ENCODE measurements at regions not wholly inside any gene's neighbourhood (a gene's known extent, or its start where the extent isn't known, plus 50 kb on each side); places are given as distances from the start of the nearest gene placed in this dataset.

- Histone ChIP-seq H3K27ac (peak overlapping the region in 1 of 2 donors; percentile 10), H3K4me3 (no peak overlapping the region), H3K9me3 (no peaks in the 10 kb centered on the region), H3K4me1 (peaks cover 0 to 4% of the 10 kb centered on the region in 2 donors), H3K36me3 (no peaks in the 10 kb centered on the region), H3K27me3 (no peaks in the 10 kb centered on the region)
- intact Hi-C loops (cut with DNase I), result no loop called here
- no peak for TF ChIP-seq CTCF (IDR thresholded peaks at IDR 0.05)
- no peak for DNase-seq (ENCODE audit: low spot score in 2 of 2)
Observed at GRCh38 chr10:36336315-36336714, 694.2 kb upstream of the FZD8 start.

- H3K4me3 ChIP-seq, result no peak overlapping the region
- intact Hi-C loops (cut with DNase I), result no loop called here
- H3K4me1 ChIP-seq, result peaks cover 0 to 4% of the 10 kb centered on the region in 2 donors
- TF ChIP-seq CTCF (IDR thresholded peaks at IDR 0.05), result no peak
- no peaks in the 10 kb centered on the region for H3K27me3 ChIP-seq
- DNase-seq (ENCODE audit: low spot score in 2 of 2), result no peak
- H3K36me3 ChIP-seq, result no peaks in the 10 kb centered on the region
- H3K9me3 ChIP-seq, result no peaks in the 10 kb centered on the region
- no peak overlapping the region for H3K27ac ChIP-seq
Observed at GRCh38 chr10:36333446-36333845, 691.4 kb upstream of the FZD8 start.

GRCh38 chr10:36332926-36333325 lies 690.8 kb upstream of the FZD8 start:
- H3K4me3 ChIP-seq, result no peak overlapping the region
- no peak for TF ChIP-seq CTCF (IDR thresholded peaks at IDR 0.05)
- peaks cover 0 to 4% of the 10 kb centered on the region in 2 donors for H3K4me1 ChIP-seq
- no peaks in the 10 kb centered on the region for H3K27me3 ChIP-seq
- H3K9me3 ChIP-seq, result no peaks in the 10 kb centered on the region
- H3K36me3 ChIP-seq, result no peaks in the 10 kb centered on the region
- no peak overlapping the region for H3K27ac ChIP-seq
- DNase-seq (ENCODE audit: low spot score in 2 of 2), result no peak
- intact Hi-C loops (cut with DNase I), result no loop called here

GRCh38 chr10:36331121-36331520 lies 689.0 kb upstream of the FZD8 start:
- Histone ChIP-seq H3K27ac (no peak overlapping the region), H3K27me3 (no peaks in the 10 kb centered on the region), H3K9me3 (no peaks in the 10 kb centered on the region), H3K4me1 (peaks cover 0 to 4% of the 10 kb centered on the region in 2 donors), H3K4me3 (no peak overlapping the region), H3K36me3 (no peaks in the 10 kb centered on the region)
- DNase-seq (ENCODE audit: low spot score in 2 of 2), result no peak
- intact Hi-C loops (cut with DNase I), result no loop called here
- TF ChIP-seq CTCF (IDR thresholded peaks at IDR 0.05), result no peak

GRCh38 chr10:36325815-36326214 lies 683.7 kb upstream of the FZD8 start:
- H3K27ac ChIP-seq, result no peak overlapping the region
- H3K36me3 ChIP-seq, result no peaks in the 10 kb centered on the region
- H3K4me3 ChIP-seq, result no peak overlapping the region
- no peak for DNase-seq (ENCODE audit: low spot score in 2 of 2)
- no peaks in the 10 kb centered on the region for H3K27me3 ChIP-seq
- intact Hi-C loops (cut with DNase I), result no loop called here
- no peak for TF ChIP-seq CTCF (IDR thresholded peaks at IDR 0.05)
- no peaks in the 10 kb centered on the region for H3K9me3 ChIP-seq
- no peaks in the 10 kb centered on the region for H3K4me1 ChIP-seq

- no peak for TF ChIP-seq CTCF (IDR thresholded peaks at IDR 0.05)
- H3K27ac ChIP-seq, result no peak overlapping the region
- intact Hi-C loops (cut with DNase I), result no loop called here
- no peaks in the 10 kb centered on the region for H3K4me1 ChIP-seq
- H3K27me3 ChIP-seq, result no peaks in the 10 kb centered on the region
- H3K9me3 ChIP-seq, result no peaks in the 10 kb centered on the region
- no peak for DNase-seq (ENCODE audit: low spot score in 2 of 2)
- H3K36me3 ChIP-seq, result no peaks in the 10 kb centered on the region
- H3K4me3 ChIP-seq, result no peak overlapping the region
Observed at GRCh38 chr10:36324831-36325230, 682.7 kb upstream of the FZD8 start.

Measured in ascending aorta (tissue), 2 donors.